ENCODE measurements at regions not wholly inside any gene's neighbourhood (a gene's known extent, or its start where the extent isn't known, plus 50 kb on each side); places are given as distances from the start of the nearest gene placed in this dataset.

DNA sequence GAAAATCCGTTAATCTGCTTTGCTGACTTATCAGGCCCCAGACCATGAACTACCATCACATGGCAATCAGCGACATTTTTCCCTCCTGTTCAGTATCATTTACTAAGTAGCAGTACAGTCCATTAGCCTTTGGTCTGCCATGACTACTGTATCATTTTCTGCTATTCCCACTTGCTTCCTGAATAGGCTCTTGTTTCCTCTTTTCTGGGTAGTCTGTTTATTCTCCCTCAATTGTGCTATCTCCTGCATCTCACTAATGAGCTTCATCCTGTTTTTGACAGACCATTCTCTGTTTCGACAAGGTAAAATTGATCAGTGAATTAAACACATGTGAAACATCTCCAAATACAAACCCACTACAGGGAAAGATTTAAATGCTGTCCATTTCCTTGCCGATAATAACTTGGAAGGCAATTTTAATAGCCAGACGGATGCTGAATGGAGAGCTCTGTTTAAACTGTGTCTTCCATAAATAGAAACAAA is 263.5 kb upstream of the ANKRD55 start:
- no peak for TF ChIP-seq CTCF (IDR thresholded peaks at IDR 0.05)
- no peak for ATAC-seq
- H3K27ac ChIP-seq = no peak overlapping the region
- H3K4me3 ChIP-seq = no peak overlapping the region
- DNase-seq = no peak
- H3K27me3 ChIP-seq (ENCODE audit: insufficient read depth in 3 of 3, low read length in 2 of 3) = no peaks in the 10 kb centered on the region
- intact Hi-C loops (cut with DNase I) = no loop called here
- no peaks in the 10 kb centered on the region for H3K9me3 ChIP-seq
- no peaks in the 10 kb centered on the region for H3K36me3 ChIP-seq (ENCODE audit: insufficient read depth in 1 of 2, low read depth in 1 of 2)
- WGBS, 3 donors = 67 to 77% (median 69%) methylated on average over 5 of the region's 5 CpGs
- H3K4me1 ChIP-seq = no peaks in the 10 kb centered on the region

DNA sequence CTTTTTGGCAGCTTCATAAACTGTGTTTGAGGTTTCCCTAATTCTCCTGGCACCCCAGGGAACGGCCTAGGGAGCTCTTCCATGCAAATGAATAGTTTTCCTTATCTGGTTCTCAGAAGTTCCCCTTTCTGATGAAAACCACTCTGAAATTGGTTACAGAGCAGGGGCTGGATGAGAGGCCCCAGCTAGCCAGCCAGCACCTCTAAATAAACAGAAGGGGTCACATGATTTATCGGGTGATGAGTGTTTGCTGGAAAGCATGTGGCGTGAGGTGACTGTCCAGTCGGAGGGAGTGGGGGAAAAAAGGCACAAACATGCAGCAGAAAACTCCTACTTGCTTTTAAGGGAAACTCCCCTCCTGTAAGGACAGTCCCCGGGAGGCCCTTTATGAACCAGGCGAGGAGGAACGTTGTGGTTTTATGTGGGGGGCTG is 261.2 kb upstream of the ANKRD55 start:
- ATAC-seq (no peak), DNase-seq (no peak)
- WGBS, 3 donors = 51 to 60% (median 56%) methylated on average over 7 of the region's 7 CpGs
- H3K4me3 ChIP-seq = no peak overlapping the region
- no peak for TF ChIP-seq CTCF (IDR thresholded peaks at IDR 0.05)
- H3K27ac ChIP-seq = no peak overlapping the region
- no peaks in the 10 kb centered on the region for H3K4me1 ChIP-seq
- no peaks in the 10 kb centered on the region for H3K27me3 ChIP-seq (ENCODE audit: insufficient read depth in 3 of 3, low read length in 2 of 3)
- intact Hi-C loops (cut with DNase I) = no loop called here
- H3K36me3 ChIP-seq (ENCODE audit: insufficient read depth in 1 of 2, low read depth in 1 of 2) = no peaks in the 10 kb centered on the region
- no peaks in the 10 kb centered on the region for H3K9me3 ChIP-seq

DNA sequence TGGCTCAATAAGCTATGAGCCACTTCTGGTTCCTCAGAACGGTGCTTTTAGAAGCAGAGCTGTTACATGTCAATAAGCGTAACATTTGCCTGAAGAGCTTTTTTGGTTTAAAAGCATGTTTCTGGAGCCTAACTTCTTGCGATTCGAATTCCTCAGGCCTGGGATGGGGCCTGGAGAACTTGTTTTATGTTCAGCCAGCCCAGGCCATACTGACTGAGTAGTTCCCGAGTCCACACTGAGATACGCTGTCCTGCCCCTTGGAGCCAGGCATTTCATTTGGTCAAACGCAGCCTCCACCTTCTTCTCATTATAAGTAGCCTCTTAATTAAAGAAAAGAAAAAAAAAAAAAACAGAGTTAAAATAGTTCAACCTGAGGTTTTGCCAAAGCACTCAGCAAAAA is 260.6 kb upstream of the ANKRD55 start:
- no peaks in the 10 kb centered on the region for H3K4me1 ChIP-seq
- ATAC-seq (no peak), DNase-seq (no peak)
- TF ChIP-seq CTCF (IDR thresholded peaks at IDR 0.05) = no peak
- H3K4me3 ChIP-seq = no peak overlapping the region
- no peak overlapping the region for H3K27ac ChIP-seq
- WGBS, 3 donors = 72 to 77% (median 74%) methylated on average over 7 of the region's 7 CpGs
- H3K36me3 ChIP-seq (ENCODE audit: insufficient read depth in 1 of 2, low read depth in 1 of 2) = no peaks in the 10 kb centered on the region
- intact Hi-C loops (cut with DNase I) = no loop called here
- H3K27me3 ChIP-seq (ENCODE audit: insufficient read depth in 3 of 3, low read length in 2 of 3) = no peaks in the 10 kb centered on the region
- no peaks in the 10 kb centered on the region for H3K9me3 ChIP-seq

GRCh38 chr5:56493308-56493707 is 260.2 kb upstream of the ANKRD55 start:
- no peak for DNase-seq
- no peak for ATAC-seq
- H3K9me3 ChIP-seq = no peaks in the 10 kb centered on the region
- H3K27ac ChIP-seq = no peak overlapping the region
- WGBS, 3 donors = 80 to 86% (median 85%) methylated on average over 6 of the region's 6 CpGs
- no peaks in the 10 kb centered on the region for H3K36me3 ChIP-seq (ENCODE audit: insufficient read depth in 1 of 2, low read depth in 1 of 2)
- H3K4me3 ChIP-seq = no peak overlapping the region
- no peaks in the 10 kb centered on the region for H3K4me1 ChIP-seq
- intact Hi-C loops (cut with DNase I) = no loop called here
- TF ChIP-seq CTCF (IDR thresholded peaks at IDR 0.05) = no peak
- H3K27me3 ChIP-seq (ENCODE audit: insufficient read depth in 3 of 3, low read length in 2 of 3) = no peaks in the 10 kb centered on the region

DNA sequence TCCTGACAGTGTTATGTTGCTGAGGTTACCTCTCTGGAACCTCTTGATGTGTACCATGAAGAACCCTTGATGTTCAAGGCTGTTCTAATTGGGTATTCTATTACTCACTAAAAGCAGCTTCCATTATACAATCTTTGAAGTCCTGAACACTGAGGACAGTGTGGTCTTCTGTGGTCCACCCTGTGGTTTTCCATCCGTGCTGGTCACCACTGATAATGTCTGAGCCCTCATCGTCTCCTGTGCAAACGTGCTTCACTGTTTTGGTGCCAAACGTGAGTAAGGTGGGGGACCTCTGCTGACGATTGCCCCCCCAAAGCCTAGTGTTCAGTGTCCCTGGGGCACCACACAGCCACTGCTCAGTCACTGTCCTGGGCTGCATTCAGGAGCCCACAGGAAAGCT is 259.7 kb upstream of the ANKRD55 start:
- WGBS, 3 donors = 82 to 88% (median 87%) methylated on average over 5 of the region's 5 CpGs
- Histone ChIP-seq H3K36me3 (ENCODE audit: insufficient read depth in 1 of 2, low read depth in 1 of 2) (no peaks in the 10 kb centered on the region), H3K27ac (no peak overlapping the region), H3K27me3 (ENCODE audit: insufficient read depth in 3 of 3, low read length in 2 of 3) (no peaks in the 10 kb centered on the region), H3K9me3 (no peaks in the 10 kb centered on the region), H3K4me3 (no peak overlapping the region), H3K4me1 (no peaks in the 10 kb centered on the region)
- DNase-seq (no peak), ATAC-seq (no peak)
- TF ChIP-seq CTCF (IDR thresholded peaks at IDR 0.05) = no peak
- intact Hi-C loops (cut with DNase I) = no loop called here

All from psoas muscle (tissue), 7 donors.